Erythroblast (primary cell): ENCODE measurements at regions not wholly inside any gene's neighbourhood (a gene's known extent, or its start where the extent isn't known, plus 50 kb on each side); places are given as distances from the start of the nearest gene placed in this dataset.

Source experiments
- GATA1 ChIP-seq: IDR thresholded peaks from 2 replicates; pipeline ENCODE4 v1.6.1; 2011; ENCODE audit warnings: low read depth, mild to moderate bottlenecking, control low read depth, low read length, moderate library complexity
- POLR2A ChIP-seq: IDR thresholded peaks from 2 replicates; pipeline ENCODE4 v1.6.1; 2011; ENCODE audit warnings: mild to moderate bottlenecking, low read length

DNA sequence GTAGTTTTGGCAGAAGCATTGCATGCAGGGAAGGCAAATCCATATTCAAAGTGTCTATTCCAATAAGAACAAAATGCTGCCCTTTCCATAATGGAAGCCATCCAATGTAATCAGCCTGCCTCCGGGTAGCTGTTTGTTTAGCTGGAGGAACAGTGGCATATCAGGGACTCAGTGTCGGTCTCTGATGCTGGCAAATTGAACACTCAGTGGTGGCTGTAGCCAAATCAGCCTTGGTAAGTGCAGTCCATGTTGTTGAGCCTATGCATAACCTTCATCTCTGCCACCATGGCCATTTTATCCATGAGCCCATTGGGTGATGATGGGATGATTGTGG lies 147.8 kb upstream of the MAX start:
- TF ChIP-seq POLR2A (no peak), GATA1 (no peak)
